Cardiac fibroblast (primary cell): ENCODE measurements at regions not wholly inside any gene's neighbourhood (a gene's known extent, or its start where the extent isn't known, plus 50 kb on each side); places are given as distances from the start of the nearest gene placed in this dataset.

ENCODE experiments used
- DNase-seq, 2 donors: peaks; one replicate each; pipeline versions ENCODE4 v3.0.0 to v3.0.0-alpha.2; 2010; ENCODE audit warnings: low read depth in 2 of 2
- H3K4me3 ChIP-seq, 2 donors: replicated peaks in 1 of 2; 1 replicate in 1 of 2; 2 replicates in 1 of 2; pipeline ENCODE4 v1.5.1; 2011; ENCODE audit warnings: low read depth in 2 of 2, low read length in 2 of 2, mild to moderate bottlenecking in 2 of 2, moderate library complexity in 1 of 2
- CTCF ChIP-seq: IDR thresholded peaks from one replicate; pipeline ENCODE4 v1.5.1; 2011; ENCODE audit warnings: low read depth, mild to moderate bottlenecking, low read length, inconsistent platforms

- TF ChIP-seq CTCF, result no peak
- no peak for DNase-seq
- H3K4me3 ChIP-seq, result no peak overlapping the region
Observed at GRCh38 chr6:22706651-22707050, 137.3 kb downstream of the HDGFL1 start.

DNA sequence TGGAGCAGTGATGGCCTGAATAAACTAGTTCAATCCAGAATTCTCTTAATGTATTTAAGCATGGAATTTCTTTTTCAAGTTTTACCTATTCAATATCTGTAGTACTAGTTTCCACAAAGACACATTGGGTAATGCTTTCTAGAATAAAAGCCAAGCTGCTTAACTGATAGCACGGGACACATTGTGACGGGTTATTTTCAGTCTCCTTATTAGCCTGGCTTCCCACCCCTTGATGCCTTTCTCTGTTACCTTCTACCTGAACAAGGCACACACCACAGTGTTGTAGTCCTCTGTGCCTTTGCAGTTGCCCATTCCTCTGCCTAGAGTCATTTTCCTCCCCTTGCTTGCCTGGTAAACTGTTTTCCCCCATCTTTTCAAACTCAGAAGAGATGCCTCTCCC is 139.1 kb downstream of the HDGFL1 start:
- TF ChIP-seq CTCF, result no peak
- no peak for DNase-seq
- no peak overlapping the region for H3K4me3 ChIP-seq

GRCh38 chr6:22709803-22710202 is 140.4 kb downstream of the HDGFL1 start:
- TF ChIP-seq CTCF, result no peak
- H3K4me3 ChIP-seq, result no peak overlapping the region
- DNase-seq, result no peak

- no peak overlapping the region for H3K4me3 ChIP-seq
- no peak for TF ChIP-seq CTCF
- no peak for DNase-seq
Observed at GRCh38 chr6:22716721-22717120, 147.4 kb downstream of the HDGFL1 start.

DNA sequence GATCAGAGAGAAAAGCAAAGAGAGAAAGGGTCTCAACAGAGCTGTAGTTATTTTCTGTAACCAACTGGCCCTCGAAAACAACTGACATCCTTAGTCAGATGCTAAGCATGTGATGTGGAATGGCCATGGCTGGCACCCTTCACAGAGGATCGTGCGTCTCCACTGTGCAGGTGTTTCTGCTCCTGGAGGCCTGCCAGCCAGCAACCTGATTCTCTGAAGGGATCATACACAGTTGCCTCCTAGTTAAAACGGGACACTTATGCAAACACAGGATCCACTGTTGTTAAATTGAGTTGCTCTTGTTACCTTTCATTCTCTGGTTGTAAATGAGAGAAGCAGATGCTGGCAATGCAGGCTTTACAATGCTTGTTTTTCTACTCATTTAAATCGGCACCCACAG is 148.5 kb downstream of the HDGFL1 start:
- H3K4me3 ChIP-seq, result no peak overlapping the region
- DNase-seq, result no peak
- no peak for TF ChIP-seq CTCF

GRCh38 chr6:22722913-22723312 is 153.5 kb downstream of the HDGFL1 start:
- H3K4me3 ChIP-seq, result no peak overlapping the region
- DNase-seq, result no peak
- no peak for TF ChIP-seq CTCF

DNA sequence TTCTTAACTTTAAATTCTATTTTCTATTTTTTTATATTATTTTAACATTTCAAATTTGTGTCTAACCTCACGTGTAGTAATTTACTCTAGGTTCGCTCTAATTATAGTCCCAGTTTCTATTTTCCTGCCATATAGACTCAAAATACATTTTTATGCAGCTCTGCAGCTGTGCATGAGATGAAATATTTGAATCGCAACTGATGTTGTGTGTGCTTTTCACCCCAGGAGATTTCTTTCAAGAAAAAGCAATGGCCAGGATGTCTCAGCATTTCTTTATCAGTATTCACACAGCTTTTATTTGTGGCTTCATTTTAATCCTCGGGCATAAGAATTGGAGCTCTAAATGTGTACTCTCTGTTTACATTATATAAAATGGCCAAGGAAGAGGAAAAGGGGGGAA is 157.6 kb downstream of the HDGFL1 start:
- H3K4me3 ChIP-seq, result no peak overlapping the region
- TF ChIP-seq CTCF, result no peak
- DNase-seq, result no peak
